ENCODE measurements at regions not wholly inside any gene's neighbourhood (a gene's known extent, or its start where the extent isn't known, plus 50 kb on each side); places are given as distances from the start of the nearest gene placed in this dataset.

- peak; percentile 35 to 36 for DNase-seq
Measured at GRCh38 chr13:74040200-74040599, 94.0 kb downstream of the KLF12 start.

DNA sequence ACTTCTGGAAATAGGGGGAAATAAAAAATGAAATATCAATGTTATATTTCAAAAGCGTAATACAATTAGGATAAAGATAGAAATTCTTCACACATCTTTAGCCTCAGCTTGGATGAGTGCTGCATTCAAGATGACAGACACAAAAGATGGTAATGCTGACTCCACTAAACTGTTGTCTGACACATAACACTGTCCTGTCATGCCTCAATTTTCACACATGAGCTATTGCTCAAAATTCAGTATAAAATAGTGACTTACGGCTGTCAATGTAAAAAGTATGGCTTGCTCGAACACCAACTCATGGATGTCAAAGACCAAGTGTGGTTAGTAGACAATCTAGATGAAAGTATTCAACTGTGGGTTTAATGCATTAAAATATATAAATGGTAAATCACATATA, 94.5 kb downstream of the KLF12 start:
- no peak for DNase-seq

DNA sequence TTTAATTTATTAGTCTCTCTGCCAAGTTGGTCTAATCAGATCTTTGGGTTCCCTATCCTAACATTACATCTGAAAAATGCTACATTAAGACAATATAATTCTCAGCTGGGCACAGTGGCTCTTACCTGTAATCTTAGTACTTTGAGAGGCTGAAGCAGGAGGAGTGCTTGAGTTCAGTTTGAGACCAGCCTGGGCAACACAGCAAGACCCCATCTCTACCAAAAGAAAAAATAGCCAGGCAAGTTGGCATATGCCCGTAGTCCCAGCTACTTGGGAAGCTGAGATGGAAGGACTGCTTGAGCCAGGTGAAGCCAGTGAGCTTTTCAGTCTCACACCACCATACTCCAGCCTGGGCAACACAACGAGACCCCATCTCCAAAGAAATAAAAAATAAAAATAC, 95.0 kb downstream of the KLF12 start:
- DNase-seq = no peak

DNA sequence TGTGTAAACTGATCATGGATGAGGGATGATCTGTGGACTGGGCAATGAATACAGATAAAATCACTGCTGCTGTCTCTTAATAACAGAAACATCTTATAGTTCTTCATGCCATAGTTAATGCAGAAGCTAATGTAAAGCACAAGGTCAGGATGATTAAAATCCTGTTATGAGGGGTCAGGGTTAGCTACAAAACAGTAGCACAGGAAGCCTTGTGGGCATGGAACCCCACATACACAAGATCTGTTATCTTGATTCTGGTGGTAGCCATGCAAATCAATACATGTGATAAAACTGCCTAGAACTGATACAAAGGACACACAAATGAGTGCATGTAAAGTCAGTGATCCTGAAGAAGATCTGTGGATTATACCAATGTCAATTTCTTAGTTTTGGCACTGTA, 96.4 kb downstream of the KLF12 start:
- no peak for DNase-seq

DNA sequence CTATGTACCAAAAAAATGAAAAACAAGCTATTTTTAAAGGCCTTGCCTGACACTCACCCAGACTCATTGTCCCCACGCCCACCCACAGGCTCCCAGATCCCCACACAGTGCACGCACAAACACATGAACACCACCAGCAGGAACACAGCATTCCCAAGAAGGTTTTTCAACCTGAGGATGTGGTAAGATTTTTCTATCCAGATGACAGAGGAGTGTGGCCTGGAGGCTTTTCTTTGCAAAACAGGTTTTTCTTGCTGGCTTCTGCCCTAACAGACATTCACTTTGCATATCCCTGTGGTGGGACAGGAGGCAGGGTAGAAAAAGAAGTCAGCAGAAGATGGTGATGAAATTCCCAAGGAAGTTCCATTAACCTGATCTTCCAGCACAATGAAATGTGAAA, 97.8 kb downstream of the KLF12 start:
- DNase-seq = no peak

- DNase-seq = no peak
Measured at GRCh38 chr13:74035896-74036295, 98.3 kb downstream of the KLF12 start.

DNA sequence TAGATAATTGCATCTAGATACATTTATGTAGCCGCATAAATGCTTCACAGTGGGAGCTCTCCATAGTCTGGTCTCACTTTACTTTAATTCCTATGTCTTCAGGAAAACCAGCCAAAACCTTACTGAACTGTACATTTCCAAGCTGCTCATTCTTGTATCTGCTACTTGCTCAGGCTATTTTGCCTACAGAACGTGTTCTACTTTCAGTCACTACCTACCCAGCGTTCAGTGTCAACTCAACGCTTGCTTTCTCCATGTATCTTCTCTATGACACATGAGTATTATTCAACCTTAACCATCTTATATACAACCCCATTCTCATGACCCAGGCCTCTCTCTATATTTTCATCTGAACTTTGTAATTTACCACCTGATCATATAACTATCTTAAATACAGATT, 101.9 kb downstream of the KLF12 start:
- DNase-seq = no peak

- no peak for DNase-seq
Measured at GRCh38 chr13:74027161-74027779, 106.9 kb downstream of the KLF12 start.

DNA sequence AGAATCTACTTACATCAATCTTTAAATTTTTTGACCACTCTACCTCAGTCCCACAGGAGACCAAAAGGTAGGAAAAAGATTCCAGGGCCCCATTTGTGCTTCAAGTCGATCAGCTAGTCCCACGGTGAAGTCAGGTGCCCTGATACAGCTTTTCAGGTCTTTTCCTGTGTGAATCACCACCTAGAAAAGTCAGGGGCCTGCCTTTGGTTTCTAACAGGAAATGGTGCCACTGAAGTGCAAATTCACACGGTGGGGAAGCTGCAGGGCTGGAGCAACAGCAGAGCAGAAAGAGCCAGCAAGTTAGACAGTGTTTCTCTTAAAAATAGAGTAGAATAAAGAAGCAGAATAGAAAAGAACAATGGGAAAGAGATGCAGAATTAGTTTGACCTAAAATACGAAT, 107.5 kb downstream of the KLF12 start:
- DNase-seq = peak; percentile 56 to 66

- no peak for DNase-seq
Measured at GRCh38 chr13:74025369-74025768, 108.8 kb downstream of the KLF12 start.

DNA sequence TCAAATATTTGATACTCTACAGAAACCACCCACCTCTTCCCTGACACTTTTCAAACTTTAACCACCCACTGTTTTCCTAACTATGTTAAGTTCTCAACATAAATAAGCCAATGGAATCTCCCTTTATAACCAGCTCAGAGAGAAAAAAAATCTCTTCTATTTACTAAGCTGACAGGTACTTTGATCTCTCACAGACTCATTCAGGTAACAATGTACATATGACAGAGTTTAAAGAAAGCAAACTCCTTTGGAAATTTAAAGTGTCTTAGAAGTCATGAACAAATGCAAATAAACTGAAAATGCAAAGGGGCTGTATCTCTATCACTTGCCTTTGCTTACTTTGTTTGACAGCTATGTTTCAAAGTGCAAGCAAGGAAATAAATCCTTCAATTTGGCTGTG, 109.3 kb downstream of the KLF12 start:
- DNase-seq = no peak

- DNase-seq = no peak
Measured at GRCh38 chr13:74024314-74024713, 109.9 kb downstream of the KLF12 start.

GRCh38 chr13:74023484-74023883, 110.7 kb downstream of the KLF12 start:
- DNase-seq = no peak

DNA sequence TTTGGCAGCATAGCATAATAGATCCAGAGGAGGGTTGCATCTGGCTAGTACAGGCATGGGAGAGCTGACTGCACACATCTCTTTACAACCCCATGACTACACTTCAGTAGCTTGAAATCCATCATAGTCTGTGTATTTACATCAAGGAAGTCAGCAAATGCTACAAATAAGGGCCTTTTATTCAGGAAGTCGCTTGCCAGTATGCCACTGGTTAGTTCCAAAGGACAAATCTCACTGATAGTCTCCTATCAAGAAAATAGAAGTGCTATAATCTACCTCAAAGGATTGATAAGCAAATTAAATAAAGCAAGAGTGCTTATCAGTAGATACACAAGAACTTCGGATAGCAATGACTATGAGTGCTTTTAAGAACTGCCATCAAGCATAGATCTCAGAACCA, 112.7 kb downstream of the KLF12 start:
- no peak for DNase-seq

GRCh38 chr13:74018062-74018431, 116.2 kb downstream of the KLF12 start:
- DNase-seq = no peak

DNA sequence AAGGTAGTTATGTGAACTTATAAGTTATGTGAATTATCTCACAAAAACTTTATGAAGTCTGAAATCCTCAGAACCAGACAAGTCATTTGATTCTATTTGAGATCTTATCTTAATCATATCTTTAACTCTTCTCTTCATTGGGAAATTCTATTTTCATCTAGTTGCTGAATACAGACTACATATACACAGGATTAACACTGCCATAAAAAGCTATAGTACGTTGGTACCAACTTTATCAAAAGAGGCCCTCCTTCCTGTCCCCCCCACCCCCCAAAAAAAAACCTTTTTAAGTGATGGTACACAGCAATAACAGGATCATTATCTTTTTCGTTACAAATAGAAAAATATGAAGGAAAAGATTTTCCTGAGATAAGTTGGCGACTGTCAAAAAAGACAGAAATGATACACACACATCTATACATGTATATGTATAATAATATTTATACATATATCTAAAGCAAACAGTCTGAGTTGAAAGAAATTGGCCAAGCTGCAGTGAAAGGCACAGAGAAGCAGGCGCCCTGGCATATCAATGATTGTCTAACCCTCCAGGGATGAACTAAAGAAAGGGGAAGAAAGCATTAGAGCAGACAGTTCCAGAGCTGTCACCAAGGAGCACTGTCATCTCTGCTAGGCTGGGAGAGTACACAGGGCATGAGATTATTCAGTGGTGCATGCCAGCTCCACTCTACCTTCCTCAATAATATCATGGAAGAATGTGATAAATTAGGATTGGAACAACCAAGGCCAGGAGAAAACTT, 116.7 kb downstream of the KLF12 start:
- DNase-seq = no peak

GRCh38 chr13:74015137-74015536, 119.1 kb downstream of the KLF12 start:
- no peak for DNase-seq

DNA sequence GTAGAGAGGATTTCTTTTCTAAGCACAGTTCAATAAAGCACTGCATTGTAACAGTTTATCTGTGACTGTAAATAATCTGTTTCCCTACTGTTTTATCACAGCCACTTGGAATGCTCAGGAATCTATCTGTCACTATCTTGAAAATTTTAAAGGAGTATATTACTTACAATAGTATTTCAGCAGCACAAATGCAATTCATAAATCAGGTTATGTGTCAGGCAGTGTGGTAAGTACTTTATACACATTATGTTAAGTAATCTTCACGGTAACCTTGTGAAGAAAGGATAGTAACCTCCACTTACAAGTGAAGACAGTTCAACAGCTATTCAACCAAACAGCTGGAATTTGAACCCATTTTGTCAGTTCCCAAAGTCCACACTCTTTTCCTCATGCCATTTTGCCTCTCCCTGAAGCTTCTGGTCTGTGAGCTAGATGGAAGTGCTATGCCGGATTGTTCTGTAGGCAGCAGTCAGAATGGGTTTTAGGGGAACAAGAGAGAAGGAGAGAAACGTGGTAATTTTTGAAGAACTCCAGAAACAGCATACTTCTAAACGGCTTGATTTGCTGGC, 125.0 kb downstream of the KLF12 start:
- DNase-seq = no peak

- DNase-seq = no peak
Measured at GRCh38 chr13:74006666-74007065, 127.5 kb downstream of the KLF12 start.

GRCh38 chr13:74005320-74006157, 128.7 kb downstream of the KLF12 start:
- no peak for DNase-seq

- DNase-seq = no peak
Measured at GRCh38 chr13:74004109-74004508, 130.1 kb downstream of the KLF12 start.

- no peak for DNase-seq
Measured at GRCh38 chr13:74003374-74003773, 130.8 kb downstream of the KLF12 start.

DNA sequence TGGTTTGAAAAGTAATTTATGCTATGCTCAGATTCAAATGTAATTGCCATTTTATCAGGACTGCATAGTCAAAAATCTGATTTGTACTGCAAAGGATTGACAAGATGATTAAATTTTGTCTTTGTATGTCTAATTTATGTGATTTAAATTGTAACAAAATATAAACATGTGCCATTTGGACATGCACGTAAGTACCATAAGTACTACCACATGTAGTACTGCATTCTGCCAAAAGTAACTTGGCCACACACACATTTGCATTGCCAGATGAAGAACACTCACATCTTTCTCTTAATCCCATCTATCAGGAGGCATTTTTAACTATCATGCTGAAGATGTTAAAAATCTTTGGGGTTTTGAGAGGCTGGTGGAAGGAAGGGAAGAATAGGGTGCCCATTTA, 133.3 kb downstream of the KLF12 start:
- DNase-seq = no peak

- DNase-seq = no peak
Measured at GRCh38 chr13:73998631-73999030, 135.6 kb downstream of the KLF12 start.

Measured in stimulated activated CD4-positive, alpha-beta T cell treated with anti-CD3 and anti-CD28 coated beads, Interleukin-2, amount 100 ng/mL, for 24 hours (primary cell).